Neuronal stem cell (in vitro differentiated cells): ENCODE measurements at regions not wholly inside any gene's neighbourhood (a gene's known extent, or its start where the extent isn't known, plus 50 kb on each side); places are given as distances from the start of the nearest gene placed in this dataset.
"Not testable (repeated sequence)": the region's sequence is repeated elsewhere in the genome, so short reads cannot be mapped to it uniquely, and the experiment has no call there.

Experiments used
- DNase-seq: peaks from one replicate; pipeline ENCODE4 v3.0.0-alpha.2; 2013; ENCODE audit warnings: low spot score
- H2AFZ ChIP-seq: one replicate; pipeline ENCODE4 v1.6.1; 2013; ENCODE audit warnings: mild to moderate bottlenecking, low read length, inconsistent platforms
- H2AK5ac ChIP-seq: 2 replicates; pipeline ENCODE4 v1.6.1; 2013; ENCODE audit warnings: low read depth, mild to moderate bottlenecking, inconsistent platforms, low read length, moderate library complexity, mixed read lengths
- H2BK120ac ChIP-seq: 2 replicates; pipeline ENCODE4 v1.6.1; 2013; ENCODE audit warnings: low read depth, mild to moderate bottlenecking, inconsistent platforms, low read length, moderate library complexity, mixed read lengths
- H2BK12ac ChIP-seq: one replicate; pipeline ENCODE4 v1.6.1; 2013; ENCODE audit warnings: low read length, inconsistent platforms
- H2BK15ac ChIP-seq: 2 replicates; pipeline ENCODE4 v1.6.1; 2013; ENCODE audit warnings: mild to moderate bottlenecking, low read length, inconsistent platforms, mixed read lengths
- H2BK5ac ChIP-seq: one replicate; pipeline ENCODE4 v1.6.1; 2013; ENCODE audit warnings: inconsistent platforms, mild to moderate bottlenecking, low read length, moderate library complexity
- H3K14ac ChIP-seq: one replicate; pipeline ENCODE4 v1.6.1; 2013; ENCODE audit warnings: low read length, inconsistent platforms
- H3K18ac ChIP-seq: 2 replicates; pipeline ENCODE4 v1.6.1; 2013; ENCODE audit warnings: low read length, inconsistent platforms
- H3K23ac ChIP-seq: 2 replicates; pipeline ENCODE4 v1.6.1; 2013; ENCODE audit warnings: low read depth, mild to moderate bottlenecking, mixed read lengths, low read length, inconsistent platforms; ENCODE audit not compliant: poor library complexity
- H3K27ac ChIP-seq: replicated peaks from 3 replicates; pipeline ENCODE4 v1.5.1; 2013; ENCODE audit warnings: low read length, inconsistent platforms
- H3K27me3 ChIP-seq, 3 experiments: 2 replicates each; pipeline ENCODE4 v1.6.1; 2013; ENCODE audit warnings: low read length in 3 of 3, mild to moderate bottlenecking in 2 of 3, inconsistent platforms in 1 of 3, low read depth in 1 of 3, mixed read lengths in 1 of 3, moderate library complexity in 1 of 3; ENCODE audit not compliant: control insufficient read depth in 3 of 3, insufficient read depth in 3 of 3
- H3K36me3 ChIP-seq, 2 donors: replicated peaks in 1 of 2; 2 replicates each; pipeline ENCODE4 v1.6.1; 2013; ENCODE audit warnings: low read length in 2 of 2; ENCODE audit not compliant: control insufficient read depth in 2 of 2, insufficient read depth in 2 of 2
- H3K4ac ChIP-seq: 2 replicates; pipeline ENCODE4 v1.6.1; 2013; ENCODE audit warnings: inconsistent platforms, mild to moderate bottlenecking, low read length, moderate library complexity
- H3K4me1 ChIP-seq, 2 donors: 1 replicate in 1 of 2; 2 replicates in 1 of 2; pipeline ENCODE4 v1.6.1; 2013; ENCODE audit warnings: low read length in 2 of 2, low read depth in 1 of 2; ENCODE audit not compliant: control insufficient read depth in 2 of 2, insufficient read depth in 1 of 2
- H3K4me2 ChIP-seq: one replicate; pipeline ENCODE4 v1.6.1; 2013; ENCODE audit warnings: mild to moderate bottlenecking, low read length, inconsistent platforms; ENCODE audit not compliant: insufficient read depth, poor library complexity, severe bottlenecking
- H3K4me3 ChIP-seq, 2 donors: 2 replicates each; pipeline ENCODE4 v1.5.1; 2013; ENCODE audit warnings: low read length in 2 of 2, mild to moderate bottlenecking in 2 of 2, inconsistent platforms in 1 of 2, moderate library complexity in 1 of 2
- H3K79me1 ChIP-seq: one replicate; pipeline ENCODE4 v1.6.1; 2013; ENCODE audit warnings: low read depth, mild to moderate bottlenecking, inconsistent platforms, low read length, moderate library complexity
- H3K9ac ChIP-seq: one replicate; pipeline ENCODE4 v1.6.1; 2013; ENCODE audit warnings: mild to moderate bottlenecking, low read depth, low read length, inconsistent platforms; ENCODE audit not compliant: poor library complexity
- H3K9me3 ChIP-seq, 2 donors: replicated peaks in 1 of 2; 2 replicates each; pipeline versions ENCODE3 to v1.6.1; 2013; ENCODE audit warnings: low read length in 2 of 2, mild to moderate bottlenecking in 2 of 2, inconsistent platforms in 1 of 2, low read depth in 1 of 2, mixed read lengths in 1 of 2, moderate library complexity in 1 of 2; ENCODE audit not compliant: control insufficient read depth in 2 of 2, insufficient read depth in 1 of 2
- H4K8ac ChIP-seq: one replicate; pipeline ENCODE4 v1.6.1; 2013; ENCODE audit warnings: low read depth, mild to moderate bottlenecking, inconsistent platforms, low read length, moderate library complexity
- H4K91ac ChIP-seq: one replicate; pipeline ENCODE4 v1.6.1; 2013; ENCODE audit warnings: low read length, low read depth, mild to moderate bottlenecking, inconsistent platforms; ENCODE audit not compliant: poor library complexity
- WGBS, 2 donors: extraction: QIAGEN DNeasy Blood & Tissue Kit; methylation state at CpG; one replicate each; pipeline ENCODE4 v1.1.7; 2013; ENCODE audit warnings: missing lambda C conversion rate in 2 of 2, mixed read lengths in 1 of 2; ENCODE audit not compliant: insufficient read length in 2 of 2, insufficient replicate concordance in 1 of 2; ENCODE audit errors: extremely low coverage in 2 of 2; 5-methylcytosine and 5-hydroxymethylcytosine counted together

GRCh38 chr7:106530183-106530582 is 130.8 kb downstream of the CCDC71L start:
- H2BK120ac ChIP-seq, H2AFZ ChIP-seq, H2BK15ac ChIP-seq, H3K9ac ChIP-seq, H4K8ac ChIP-seq, H2AK5ac ChIP-seq, H3K18ac ChIP-seq, H3K36me3 ChIP-seq, H3K27me3 ChIP-seq, H4K91ac ChIP-seq, H3K4ac ChIP-seq, H3K4me2 ChIP-seq, H3K14ac ChIP-seq, H3K4me1 ChIP-seq, H3K4me3 ChIP-seq, H3K27ac ChIP-seq, H3K79me1 ChIP-seq, H2BK12ac ChIP-seq, DNase-seq, H3K9me3 ChIP-seq, H2BK5ac ChIP-seq, H3K23ac ChIP-seq: not testable (repeated sequence)
- no CpG with 5 or more reads among the region's 5 CpGs for WGBS, 2 donors

DNA sequence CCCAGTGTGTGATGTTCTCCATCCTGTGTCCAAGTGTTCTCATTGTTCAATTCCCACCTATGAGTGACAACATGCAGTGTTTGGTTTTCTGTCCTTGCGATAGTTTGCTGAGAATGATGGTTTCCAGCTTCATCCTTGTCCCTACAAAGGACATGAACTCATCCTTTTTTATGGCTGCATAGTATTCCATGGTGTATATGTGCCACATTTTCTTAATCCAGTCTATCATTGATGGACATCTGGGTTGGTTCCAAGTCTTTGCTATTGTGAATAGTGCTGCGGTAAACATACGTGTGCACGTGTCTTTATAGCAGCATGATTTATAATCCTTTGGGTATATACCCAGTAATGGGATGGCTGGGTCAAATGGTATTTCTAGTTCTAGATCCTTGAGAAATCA is 134.3 kb downstream of the CCDC71L start:
- not testable (repeated sequence) for H3K4ac ChIP-seq, H2AK5ac ChIP-seq, H2BK12ac ChIP-seq, H2AFZ ChIP-seq, H3K27ac ChIP-seq, H3K14ac ChIP-seq, H4K91ac ChIP-seq, H3K9ac ChIP-seq, H3K36me3 ChIP-seq, DNase-seq, H3K18ac ChIP-seq, H3K4me3 ChIP-seq, H2BK120ac ChIP-seq, H4K8ac ChIP-seq, H3K4me2 ChIP-seq, H3K23ac ChIP-seq, H3K9me3 ChIP-seq, H3K79me1 ChIP-seq, H3K4me1 ChIP-seq, H3K27me3 ChIP-seq, H2BK15ac ChIP-seq, H2BK5ac ChIP-seq
- no CpG with 5 or more reads among the region's 4 CpGs for WGBS, 2 donors

- Histone ChIP-seq H3K18ac (no peak overlapping the region), H3K4me3 (no peak overlapping the region), H2BK12ac (no peak overlapping the region), H2BK15ac (no peak overlapping the region), H4K91ac (no peak overlapping the region), H2BK5ac (no peak overlapping the region), H3K23ac (no peak overlapping the region), H3K27me3 (no peaks in the 10 kb centered on the region), H2AK5ac (no peak overlapping the region), H3K4ac (no peak overlapping the region), H3K4me2 (no peak overlapping the region), H2AFZ (no peak overlapping the region), H3K36me3 (no peaks in the 10 kb centered on the region), H3K9me3 (no peaks in the 10 kb centered on the region), H3K79me1 (no peaks in the 10 kb centered on the region), H3K27ac (no peak overlapping the region), H3K14ac (no peak overlapping the region), H3K4me1 (no peaks in the 10 kb centered on the region), H3K9ac (no peak overlapping the region), H2BK120ac (no peak overlapping the region), H4K8ac (no peak overlapping the region)
- no CpG with 5 or more reads among the region's 5 CpGs for WGBS, 2 donors
- no peak for DNase-seq
Measured at GRCh38 chr7:106524690-106525059, 136.3 kb downstream of the CCDC71L start.

- WGBS, 2 donors = no CpG with 5 or more reads among the region's 8 CpGs
- Histone ChIP-seq H3K18ac (no peak overlapping the region), H3K4ac (no peak overlapping the region), H3K27ac (no peak overlapping the region), H2BK120ac (no peak overlapping the region), H2BK5ac (no peak overlapping the region), H2BK12ac (no peak overlapping the region), H3K4me1 (no peaks in the 10 kb centered on the region), H3K4me2 (no peak overlapping the region), H2AK5ac (no peak overlapping the region), H2BK15ac (no peak overlapping the region), H2AFZ (no peak overlapping the region), H3K23ac (no peak overlapping the region), H3K79me1 (no peaks in the 10 kb centered on the region), H3K4me3 (no peak overlapping the region), H3K36me3 (no peaks in the 10 kb centered on the region), H3K9me3 (no peaks in the 10 kb centered on the region), H3K27me3 (no peaks in the 10 kb centered on the region), H3K14ac (no peak overlapping the region), H4K8ac (no peak overlapping the region), H4K91ac (no peak overlapping the region), H3K9ac (no peak overlapping the region)
- no peak for DNase-seq
Measured at GRCh38 chr7:106523482-106523881, 137.5 kb downstream of the CCDC71L start.
